Calu3 (cell line): ENCODE measurements at regions not wholly inside any gene's neighbourhood (a gene's known extent, or its start where the extent isn't known, plus 50 kb on each side); places are given as distances from the start of the nearest gene placed in this dataset.

Experiments
- BruUV-seq: library from RNA; stranded (reverse); fragments of 400-500 nt; replicated peaks from 2 replicates; lab custom pipeline; 2021; lab: Mats Ljungman, UMichigan
- CTCF ChIA-PET: fragments of 300-600 bp; sonication (Branson Sonifier 250); formaldehyde crosslinking; loops from one replicate; lab custom pipeline; 2022; ENCODE audit warnings: antibody characterized with exemption; lab: Charles Lee
- DNase-seq: peaks from one replicate; pipeline ENCODE4 v3.0.0; 2022
- H3K27ac Mint-ChIP-seq: one replicate; pipeline ENCODE4 v1.8.0; 2022; ENCODE audit warnings: mixed read lengths; ENCODE audit not compliant: unreplicated experiment
- H3K27me3 Mint-ChIP-seq: one replicate; pipeline ENCODE4 v1.8.0; 2022; ENCODE audit warnings: mixed read lengths; ENCODE audit not compliant: unreplicated experiment
- H3K36me3 Mint-ChIP-seq: one replicate; pipeline ENCODE4 v1.8.0; 2022; ENCODE audit warnings: mild to moderate bottlenecking, moderate library complexity, mixed read lengths; ENCODE audit not compliant: insufficient read depth, unreplicated experiment
- H3K4me1 Mint-ChIP-seq: one replicate; pipeline ENCODE4 v1.8.0; 2022; ENCODE audit warnings: mild to moderate bottlenecking, low read depth, mixed read lengths; ENCODE audit not compliant: unreplicated experiment
- H3K4me3 Mint-ChIP-seq: one replicate; pipeline ENCODE4 v1.8.0; 2022; ENCODE audit warnings: mild to moderate bottlenecking, low read depth, moderate library complexity, mixed read lengths; ENCODE audit not compliant: unreplicated experiment
- H3K9me3 Mint-ChIP-seq: one replicate; pipeline ENCODE4 v1.8.0; 2022; ENCODE audit warnings: low read depth, mixed read lengths; ENCODE audit not compliant: unreplicated experiment
- intact Hi-C: fragments of 100-400 bp; cut with micrococcal nuclease; formaldehyde crosslinking; loops from one replicate; pipeline ENCODE4 v1.10.0; 2022; ENCODE audit not compliant: unreplicated experiment
- TF ChIP-seq, protein P1 (sequence below): fragments of 200-600 bp; IDR thresholded peaks from one replicate; pipeline ENCODE4 v1.8.0; 2022; ENCODE audit warnings: antibody characterized with exemption; ENCODE audit not compliant: unreplicated experiment

DNA sequence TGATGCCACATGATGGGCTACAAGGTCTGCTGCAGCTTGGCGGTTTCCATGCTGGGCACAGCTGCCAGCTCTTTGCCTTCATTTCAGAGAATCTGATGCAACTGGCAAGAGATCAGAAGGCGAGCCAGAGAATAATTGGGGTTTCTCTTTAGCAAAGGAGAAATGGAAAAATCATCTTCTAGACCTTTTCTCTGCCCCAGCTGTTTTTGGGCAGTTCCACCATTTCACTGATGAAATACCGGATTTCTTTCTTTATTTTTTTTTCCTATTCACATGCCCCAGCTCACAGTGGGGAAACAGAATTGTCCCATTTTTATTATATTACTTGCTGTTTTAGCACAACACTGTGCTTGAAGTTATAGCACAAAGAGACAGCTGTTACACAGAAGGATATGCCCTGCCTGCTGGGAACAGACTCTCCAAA is 439.3 kb upstream of the GOT2 start:
- no peak for DNase-seq
- Mint-ChIP-seq H3K27me3 (no peaks in the 10 kb centered on the region), H3K4me3 (no peak overlapping the region), H3K27ac (no peak overlapping the region), H3K9me3 (peaks cover 14% of the 10 kb centered on the region), H3K4me1 (no peaks in the 10 kb centered on the region), H3K36me3 (no peaks in the 10 kb centered on the region)
- CTCF ChIA-PET: no interaction called here
- TF ChIP-seq, protein P1, sequence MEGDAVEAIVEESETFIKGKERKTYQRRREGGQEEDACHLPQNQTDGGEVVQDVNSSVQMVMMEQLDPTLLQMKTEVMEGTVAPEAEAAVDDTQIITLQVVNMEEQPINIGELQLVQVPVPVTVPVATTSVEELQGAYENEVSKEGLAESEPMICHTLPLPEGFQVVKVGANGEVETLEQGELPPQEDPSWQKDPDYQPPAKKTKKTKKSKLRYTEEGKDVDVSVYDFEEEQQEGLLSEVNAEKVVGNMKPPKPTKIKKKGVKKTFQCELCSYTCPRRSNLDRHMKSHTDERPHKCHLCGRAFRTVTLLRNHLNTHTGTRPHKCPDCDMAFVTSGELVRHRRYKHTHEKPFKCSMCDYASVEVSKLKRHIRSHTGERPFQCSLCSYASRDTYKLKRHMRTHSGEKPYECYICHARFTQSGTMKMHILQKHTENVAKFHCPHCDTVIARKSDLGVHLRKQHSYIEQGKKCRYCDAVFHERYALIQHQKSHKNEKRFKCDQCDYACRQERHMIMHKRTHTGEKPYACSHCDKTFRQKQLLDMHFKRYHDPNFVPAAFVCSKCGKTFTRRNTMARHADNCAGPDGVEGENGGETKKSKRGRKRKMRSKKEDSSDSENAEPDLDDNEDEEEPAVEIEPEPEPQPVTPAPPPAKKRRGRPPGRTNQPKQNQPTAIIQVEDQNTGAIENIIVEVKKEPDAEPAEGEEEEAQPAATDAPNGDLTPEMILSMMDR: no peak
- no TSS peak for BruUV-seq
- intact Hi-C loops: no loop called here

DNA sequence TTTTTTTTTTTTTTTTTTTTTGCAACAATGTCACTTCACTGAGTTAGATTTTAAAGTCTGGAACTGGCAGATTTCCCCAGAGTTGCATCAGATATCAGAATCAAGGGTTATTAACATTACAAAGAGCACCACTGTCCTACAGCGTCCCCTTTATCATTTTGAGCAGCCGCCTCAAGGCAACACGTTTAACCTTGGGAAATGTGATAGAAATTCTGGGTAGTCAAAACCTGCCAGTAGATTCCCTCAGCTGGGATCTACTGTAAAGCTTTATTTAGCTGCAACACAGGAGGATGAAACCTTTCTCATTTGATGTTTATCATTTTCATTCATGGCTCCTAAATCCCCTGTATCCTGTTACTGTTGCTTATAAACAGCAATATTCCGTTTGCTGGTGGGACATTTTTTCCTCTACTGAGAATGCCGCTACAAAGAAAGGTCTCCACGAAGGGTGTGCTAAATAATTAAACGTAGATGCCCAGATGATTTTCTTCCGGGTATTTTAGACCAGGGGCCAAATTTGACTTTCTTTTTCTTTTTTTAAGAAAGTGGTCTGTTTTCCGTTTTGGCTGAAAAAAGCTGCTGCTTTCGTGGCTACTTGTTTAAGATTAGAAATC is 436.1 kb upstream of the GOT2 start:
- no TSS peak for BruUV-seq
- Mint-ChIP-seq H3K27ac (no peak overlapping the region), H3K4me3 (no peak overlapping the region), H3K9me3 (peaks cover 7% of the 10 kb centered on the region), H3K27me3 (no peaks in the 10 kb centered on the region), H3K36me3 (no peaks in the 10 kb centered on the region), H3K4me1 (no peaks in the 10 kb centered on the region)
- DNase-seq: no peak
- intact Hi-C loops: no loop called here
- CTCF ChIA-PET: no interaction called here
- TF ChIP-seq, protein P1: no peak

DNA sequence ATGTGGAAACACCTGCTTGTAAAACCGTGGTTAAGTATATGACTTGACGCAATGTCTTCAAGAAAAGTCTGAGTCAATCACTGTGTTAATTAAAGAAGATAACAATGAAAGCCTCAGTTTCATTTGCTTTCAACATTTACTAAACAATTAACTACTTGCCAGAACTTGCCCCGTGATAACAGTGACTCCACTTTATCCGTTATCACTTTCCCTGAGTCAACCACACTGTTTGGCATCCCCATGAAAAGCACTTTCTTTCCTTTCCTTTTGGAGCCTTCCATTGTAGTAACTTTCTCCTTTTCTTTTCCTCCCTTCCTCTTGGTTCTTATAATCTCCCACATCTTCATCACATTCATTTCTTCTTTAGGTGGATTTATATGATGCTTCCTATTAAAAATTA is 435.1 kb upstream of the GOT2 start:
- no peaks in the 10 kb centered on the region for H3K4me1 Mint-ChIP-seq
- CTCF ChIA-PET: no interaction called here
- DNase-seq: no peak

DNA sequence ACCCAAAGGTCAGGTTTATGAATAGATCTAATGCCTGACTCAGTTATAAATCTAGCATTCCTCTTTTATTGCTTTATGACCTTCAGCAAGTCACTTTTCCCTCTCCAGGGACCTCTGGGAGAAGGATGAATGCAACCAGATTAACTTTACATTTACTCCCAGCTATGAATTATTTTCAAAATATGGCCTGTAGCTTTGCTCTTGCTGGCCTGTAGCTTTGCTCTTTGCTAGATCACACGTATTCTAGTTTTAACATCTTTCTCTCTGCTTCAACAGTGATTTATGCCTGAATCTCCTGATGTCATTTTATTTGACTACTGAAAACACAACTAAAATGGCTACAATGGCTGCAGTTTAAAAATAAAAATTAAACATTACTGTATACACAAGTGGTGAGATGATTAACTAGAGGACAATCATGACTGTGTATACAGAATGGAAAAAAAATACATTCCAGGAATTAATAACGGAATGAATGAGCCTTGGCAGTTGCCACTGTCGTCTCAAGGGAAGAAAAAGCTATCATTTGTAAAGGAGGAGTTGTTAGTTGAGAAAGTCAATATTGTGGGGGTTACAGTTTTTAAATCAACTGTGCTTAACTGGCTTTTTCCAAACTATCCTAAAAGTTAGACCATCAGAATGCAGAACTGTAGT is 434.5 kb upstream of the GOT2 start:
- CTCF ChIA-PET: no interaction called here
- no peak for DNase-seq

More for the DNA sequence above, 435.1 kb upstream of the GOT2 start:
- peaks cover 7% of the 10 kb centered on the region for H3K9me3 Mint-ChIP-seq
- no peaks in the 10 kb centered on the region for H3K36me3 Mint-ChIP-seq
- H3K27ac Mint-ChIP-seq: no peak overlapping the region
- no peaks in the 10 kb centered on the region for H3K27me3 Mint-ChIP-seq
- H3K4me3 Mint-ChIP-seq: no peak overlapping the region
- no TSS peak for BruUV-seq
- TF ChIP-seq, protein P1: no peak
- intact Hi-C loops: no loop called here

More for the DNA sequence above, 434.5 kb upstream of the GOT2 start:
- BruUV-seq: no TSS peak
- peaks cover 7% of the 10 kb centered on the region for H3K9me3 Mint-ChIP-seq
- intact Hi-C loops: no loop called here
- H3K27me3 Mint-ChIP-seq: no peaks in the 10 kb centered on the region
- no peak overlapping the region for H3K27ac Mint-ChIP-seq
- H3K36me3 Mint-ChIP-seq: no peaks in the 10 kb centered on the region
- TF ChIP-seq, protein P1: no peak
- no peaks in the 10 kb centered on the region for H3K4me1 Mint-ChIP-seq
- H3K4me3 Mint-ChIP-seq: no peak overlapping the region
